GM06990 (cell line): ENCODE measurements at regions not wholly inside any gene's neighbourhood (a gene's known extent, or its start where the extent isn't known, plus 50 kb on each side); places are given as distances from the start of the nearest gene placed in this dataset.

ENCODE experiments used
- DNase-seq: peaks from one replicate; pipeline ENCODE4 v3.0.0-alpha.2; 2011; ENCODE audit not compliant: insufficient read length; ENCODE audit errors: extremely low read depth
- H3K27me3 ChIP-seq: replicated peaks from 2 replicates; pipeline ENCODE4 v1.6.0; 2011; ENCODE audit warnings: low read length; ENCODE audit not compliant: control insufficient read depth, insufficient read depth
- H3K36me3 ChIP-seq: 2 replicates; pipeline ENCODE4 v1.5.1; 2011; ENCODE audit warnings: low read length; ENCODE audit not compliant: control insufficient read depth, insufficient read depth
- H3K4me3 ChIP-seq: replicated peaks from 2 replicates; pipeline ENCODE4 v1.5.1; 2011; ENCODE audit warnings: low read depth, mild to moderate bottlenecking, control low read depth, low read length
- CTCF ChIP-seq: IDR thresholded peaks from 2 replicates; pipeline ENCODE4 v1.5.1; 2011; ENCODE audit warnings: low read length, control low read depth, mild to moderate bottlenecking, inconsistent platforms; ENCODE audit not compliant: insufficient read depth, poor library complexity, severe bottlenecking

- no peaks in the 10 kb centered on the region for H3K36me3 ChIP-seq
- TF ChIP-seq CTCF: no peak
- no peak for DNase-seq
- no peaks in the 10 kb centered on the region for H3K27me3 ChIP-seq
- no peak overlapping the region for H3K4me3 ChIP-seq
Observed at GRCh38 chrX:44735498-44735897, 108.3 kb upstream of the DUSP21 start.

GRCh38 chrX:44733931-44734330, 109.9 kb upstream of the DUSP21 start:
- H3K4me3 ChIP-seq: no peak overlapping the region
- H3K27me3 ChIP-seq: no peaks in the 10 kb centered on the region
- DNase-seq: no peak
- TF ChIP-seq CTCF: no peak
- H3K36me3 ChIP-seq: no peaks in the 10 kb centered on the region

GRCh38 chrX:44731160-44731559, 112.7 kb upstream of the DUSP21 start:
- Histone ChIP-seq H3K27me3 (no peaks in the 10 kb centered on the region), H3K36me3 (no peaks in the 10 kb centered on the region), H3K4me3 (no peak overlapping the region)
- DNase-seq: no peak
- no peak for TF ChIP-seq CTCF

- no peak for DNase-seq
- H3K36me3 ChIP-seq: no peaks in the 10 kb centered on the region
- H3K4me3 ChIP-seq: no peak overlapping the region
- no peak for TF ChIP-seq CTCF
- H3K27me3 ChIP-seq: no peaks in the 10 kb centered on the region
Observed at GRCh38 chrX:44723426-44723825, 120.4 kb upstream of the DUSP21 start.

GRCh38 chrX:44708470-44708869, 135.4 kb upstream of the DUSP21 start:
- Histone ChIP-seq H3K27me3 (no peaks in the 10 kb centered on the region), H3K36me3 (no peaks in the 10 kb centered on the region), H3K4me3 (no peak overlapping the region)
- no peak for TF ChIP-seq CTCF
- no peak for DNase-seq

- H3K4me3 ChIP-seq: no peak overlapping the region
- H3K36me3 ChIP-seq: no peaks in the 10 kb centered on the region
- no peak for TF ChIP-seq CTCF
- no peaks in the 10 kb centered on the region for H3K27me3 ChIP-seq
- no peak for DNase-seq
Observed at GRCh38 chrX:44705817-44706551, 137.8 kb upstream of the DUSP21 start.
